Tibial nerve (tissue), 4 donors: ENCODE measurements at regions not wholly inside any gene's neighbourhood (a gene's known extent, or its start where the extent isn't known, plus 50 kb on each side); places are given as distances from the start of the nearest gene placed in this dataset.

Experiments used
- CTCF ChIP-seq, 5 experiments: fragments of 200-600 bp in 3 of 5; fragments of 450-650 bp in 2 of 5; sonication (generic) in 3 of 5; IDR thresholded peaks; one replicate each; pipeline ENCODE4 v1.5.1; 2016 to 2019; ENCODE audit warnings: antibody characterized with exemption in 5 of 5, mild to moderate bottlenecking in 3 of 5, moderate library complexity in 2 of 5
- EP300 ChIP-seq, 2 donors: sonication (generic); formaldehyde crosslinking; IDR thresholded peaks; one replicate each; pipeline ENCODE4 v1.6.1; 2017; ENCODE audit warnings: antibody characterized with exemption in 2 of 2, mild to moderate bottlenecking in 1 of 2
- POLR2A ChIP-seq, 2 donors: fragments of 450-650 bp; IDR thresholded peaks; one replicate each; pipeline ENCODE4 v1.6.1; 2017; ENCODE audit warnings: antibody characterized with exemption in 2 of 2, mild to moderate bottlenecking in 2 of 2, moderate library complexity in 2 of 2

GRCh38 chr3:139117883-139118760 is 73.4 kb upstream of the PRR23C start:
- TF ChIP-seq CTCF (IDR thresholded peaks at IDR 0.05), result no peak
- no peak for TF ChIP-seq POLR2A (IDR thresholded peaks at IDR 0.05)
- TF ChIP-seq EP300 (IDR thresholded peaks at IDR 0.05), result no peak
